ENCODE measurements at regions not wholly inside any gene's neighbourhood (a gene's known extent, or its start where the extent isn't known, plus 50 kb on each side); places are given as distances from the start of the nearest gene placed in this dataset.

DNA sequence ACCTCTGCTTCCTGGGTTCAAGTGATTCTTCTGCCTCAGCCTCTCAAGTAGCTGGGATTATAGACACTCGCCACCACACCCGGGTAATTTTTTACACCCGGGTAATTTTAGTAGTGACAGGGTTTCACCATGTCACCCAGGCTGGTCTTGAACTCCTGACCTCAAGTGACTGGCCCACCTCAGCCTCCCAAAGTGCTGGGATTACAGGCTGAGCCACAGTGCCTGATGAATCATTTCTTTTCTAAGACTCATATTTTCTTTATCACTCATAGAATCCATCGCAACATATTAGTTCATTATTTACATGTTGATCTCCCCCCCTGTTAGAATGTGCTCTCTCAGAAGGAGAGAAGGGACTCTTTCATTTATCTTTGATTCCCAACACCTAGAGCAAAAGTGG, 109.5 kb upstream of the PTPRG start:
- Histone ChIP-seq H3K4me1 (peaks cover 0 to 3% (median 0%) of the 10 kb centered on the region in 4 donors), H3K9me3 (no peaks in the 10 kb centered on the region), H3K36me3 (no peaks in the 10 kb centered on the region), H3K27me3 (no peaks in the 10 kb centered on the region), H3K27ac (no peak overlapping the region), H3K4me3 (no peak overlapping the region)
- no peak for DNase-seq
- no peak for ATAC-seq (ENCODE audit: low FRiP score in 2 of 2)
- 79 to 87% methylated on average over 4 of the region's 4 CpGs for WGBS, 2 donors
- TF ChIP-seq POLR2A (IDR thresholded peaks at IDR 0.05) (no peak), POLR2AphosphoS5 (IDR thresholded peaks at IDR 0.05) (no peak), EP300 (IDR thresholded peaks at IDR 0.05) (no peak)
- TF ChIP-seq, protein P1, sequence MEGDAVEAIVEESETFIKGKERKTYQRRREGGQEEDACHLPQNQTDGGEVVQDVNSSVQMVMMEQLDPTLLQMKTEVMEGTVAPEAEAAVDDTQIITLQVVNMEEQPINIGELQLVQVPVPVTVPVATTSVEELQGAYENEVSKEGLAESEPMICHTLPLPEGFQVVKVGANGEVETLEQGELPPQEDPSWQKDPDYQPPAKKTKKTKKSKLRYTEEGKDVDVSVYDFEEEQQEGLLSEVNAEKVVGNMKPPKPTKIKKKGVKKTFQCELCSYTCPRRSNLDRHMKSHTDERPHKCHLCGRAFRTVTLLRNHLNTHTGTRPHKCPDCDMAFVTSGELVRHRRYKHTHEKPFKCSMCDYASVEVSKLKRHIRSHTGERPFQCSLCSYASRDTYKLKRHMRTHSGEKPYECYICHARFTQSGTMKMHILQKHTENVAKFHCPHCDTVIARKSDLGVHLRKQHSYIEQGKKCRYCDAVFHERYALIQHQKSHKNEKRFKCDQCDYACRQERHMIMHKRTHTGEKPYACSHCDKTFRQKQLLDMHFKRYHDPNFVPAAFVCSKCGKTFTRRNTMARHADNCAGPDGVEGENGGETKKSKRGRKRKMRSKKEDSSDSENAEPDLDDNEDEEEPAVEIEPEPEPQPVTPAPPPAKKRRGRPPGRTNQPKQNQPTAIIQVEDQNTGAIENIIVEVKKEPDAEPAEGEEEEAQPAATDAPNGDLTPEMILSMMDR (IDR thresholded peaks at IDR 0.05) = no peak

DNA sequence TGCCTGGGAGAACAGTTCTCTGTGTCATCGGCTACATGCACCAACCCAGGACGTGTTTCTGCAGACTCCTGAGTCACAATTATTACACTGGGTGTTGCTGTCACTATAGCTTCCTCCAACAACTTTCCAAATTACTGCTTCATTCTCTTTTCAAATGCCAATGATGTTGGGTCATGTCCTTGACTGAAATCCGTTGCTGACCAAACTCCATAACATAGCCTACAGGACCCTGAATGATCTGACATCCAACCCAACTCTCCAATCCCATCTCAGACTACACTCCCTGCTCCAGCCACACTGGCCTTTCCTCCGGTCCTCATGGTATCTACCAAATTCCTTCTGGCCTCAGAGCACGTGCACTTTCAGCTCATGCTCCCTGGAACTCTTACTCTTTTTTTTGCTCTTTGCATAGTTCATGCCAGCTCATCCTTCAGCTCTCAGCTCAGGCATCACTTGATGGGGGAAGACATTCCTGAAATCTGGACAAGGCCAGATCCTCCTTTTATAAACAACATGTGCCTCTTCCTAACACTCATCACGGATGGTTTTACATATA, 108.8 kb upstream of the PTPRG start:
- no peaks in the 10 kb centered on the region for H3K27me3 ChIP-seq
- TF ChIP-seq EP300 (IDR thresholded peaks at IDR 0.05) (no peak), POLR2A (IDR thresholded peaks at IDR 0.05) (no peak), POLR2AphosphoS5 (IDR thresholded peaks at IDR 0.05) (no peak)
- TF ChIP-seq, protein P1 (IDR thresholded peaks at IDR 0.05) = no peak
- ATAC-seq (ENCODE audit: low FRiP score in 2 of 2) = no peak
- no peaks in the 10 kb centered on the region for H3K9me3 ChIP-seq
- H3K36me3 ChIP-seq = no peaks in the 10 kb centered on the region
- no peak for DNase-seq
- H3K4me1 ChIP-seq = peaks cover 0 to 3% (median 0%) of the 10 kb centered on the region in 4 donors
- WGBS, 2 donors = 86 to 89% methylated on average over 6 of the region's 6 CpGs
- no peak overlapping the region for H3K4me3 ChIP-seq
- H3K27ac ChIP-seq = no peak overlapping the region

DNA sequence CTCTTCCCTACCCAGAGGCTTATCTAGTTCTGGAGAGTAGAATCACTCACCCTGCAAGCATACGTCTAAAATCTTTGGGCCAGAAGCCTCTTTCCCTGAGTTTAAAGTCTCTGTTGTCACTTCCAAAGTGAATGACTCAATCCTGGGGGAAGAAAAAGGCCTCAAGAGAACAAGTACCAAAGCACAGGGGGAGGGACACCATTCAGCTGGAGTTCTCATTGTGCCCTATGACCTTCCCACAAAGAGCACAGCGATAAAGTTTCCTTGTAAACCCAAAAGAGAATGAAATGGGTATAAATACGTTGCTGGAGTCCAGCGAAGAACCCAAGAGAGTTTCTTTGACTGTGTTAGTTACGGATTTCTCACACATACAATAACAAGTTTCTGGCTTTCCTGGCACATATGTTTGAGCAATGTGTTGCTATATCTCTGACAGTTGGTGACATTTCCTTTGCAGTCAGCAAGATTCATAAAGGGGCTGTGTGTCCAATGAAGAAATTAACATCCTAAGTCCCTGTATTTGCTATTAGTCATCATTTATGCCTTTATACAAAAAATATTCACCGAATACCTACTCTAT, 107.3 kb upstream of the PTPRG start:
- Histone ChIP-seq H3K27me3 (no peaks in the 10 kb centered on the region), H3K4me1 (peaks cover 0 to 3% (median 0%) of the 10 kb centered on the region in 4 donors), H3K9me3 (no peaks in the 10 kb centered on the region), H3K36me3 (no peaks in the 10 kb centered on the region), H3K4me3 (no peak overlapping the region), H3K27ac (no peak overlapping the region)
- ATAC-seq (ENCODE audit: low FRiP score in 2 of 2) (no peak), DNase-seq (no peak)
- 78 to 80% methylated on average over 5 to 6 of the region's 6 CpGs for WGBS, 2 donors
- TF ChIP-seq EP300 (IDR thresholded peaks at IDR 0.05) (no peak), POLR2A (IDR thresholded peaks at IDR 0.05) (no peak), POLR2AphosphoS5 (IDR thresholded peaks at IDR 0.05) (no peak)
- TF ChIP-seq, protein P1 (IDR thresholded peaks at IDR 0.05) = no peak

DNA sequence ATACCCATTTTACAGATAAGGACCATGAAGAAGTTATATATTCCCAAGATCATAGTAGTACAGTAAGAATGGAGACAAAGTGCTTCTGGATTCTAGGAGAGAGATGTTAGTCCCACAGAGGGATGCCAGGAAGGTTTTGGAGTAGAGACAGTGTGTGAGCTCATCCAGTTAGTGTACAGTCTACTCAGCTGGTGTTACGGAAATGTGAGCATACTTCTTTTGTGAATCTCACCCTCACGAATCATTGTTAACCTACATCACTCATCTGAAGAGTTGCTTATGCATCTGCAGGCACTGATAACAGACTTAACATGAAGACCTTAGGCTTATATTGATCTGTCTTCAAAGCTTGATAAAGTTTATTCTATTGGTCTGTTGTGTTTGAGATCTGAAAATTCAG, 106.6 kb upstream of the PTPRG start:
- no peaks in the 10 kb centered on the region for H3K4me1 ChIP-seq
- H3K36me3 ChIP-seq = no peaks in the 10 kb centered on the region
- no peaks in the 10 kb centered on the region for H3K27me3 ChIP-seq
- ATAC-seq (ENCODE audit: low FRiP score in 2 of 2) = no peak
- no peak overlapping the region for H3K27ac ChIP-seq
- WGBS, 2 donors = 73 to 92% methylated on average over 2 of the region's 2 CpGs
- no peak for TF ChIP-seq POLR2A (IDR thresholded peaks at IDR 0.05)
- TF ChIP-seq EP300 (IDR thresholded peaks at IDR 0.05) = no peak
- no peak for TF ChIP-seq POLR2AphosphoS5 (IDR thresholded peaks at IDR 0.05)
- TF ChIP-seq, protein P1 (IDR thresholded peaks at IDR 0.05) = no peak
- H3K4me3 ChIP-seq = no peak overlapping the region
- no peaks in the 10 kb centered on the region for H3K9me3 ChIP-seq
- DNase-seq = no peak

DNA sequence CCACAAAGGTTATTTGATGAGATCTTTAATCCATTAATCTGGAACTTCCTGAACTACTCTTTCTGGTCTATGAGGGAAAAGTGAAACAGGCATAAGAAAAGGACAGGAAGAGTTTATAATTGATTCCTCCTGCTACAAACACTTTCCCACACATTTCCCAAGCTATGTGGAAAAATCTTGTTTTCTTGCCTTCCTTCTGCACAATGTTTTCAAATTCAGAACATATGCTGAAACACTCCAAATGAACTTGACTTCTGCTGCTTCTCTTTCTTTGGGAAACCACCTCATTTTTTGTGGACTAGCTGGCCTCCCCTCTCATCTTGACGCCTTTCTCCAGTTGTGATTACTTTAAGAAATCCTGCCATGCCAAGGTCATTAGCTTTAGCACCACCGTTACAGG, 100.7 kb upstream of the PTPRG start:
- no peak overlapping the region for H3K27ac ChIP-seq
- no peak for ATAC-seq (ENCODE audit: low FRiP score in 2 of 2)
- WGBS, 2 donors = 71 to 96% methylated on average over 2 of the region's 2 CpGs

More for the DNA sequence above, 100.7 kb upstream of the PTPRG start:
- Histone ChIP-seq H3K27me3 (no peaks in the 10 kb centered on the region), H3K9me3 (no peaks in the 10 kb centered on the region), H3K4me1 (no peaks in the 10 kb centered on the region), H3K36me3 (no peaks in the 10 kb centered on the region), H3K4me3 (no peak overlapping the region)
- TF ChIP-seq POLR2AphosphoS5 (IDR thresholded peaks at IDR 0.05) (no peak), EP300 (IDR thresholded peaks at IDR 0.05) (no peak), POLR2A (IDR thresholded peaks at IDR 0.05) (no peak)
- TF ChIP-seq, protein P1 (IDR thresholded peaks at IDR 0.05) = no peak
- DNase-seq = no peak

Measured in upper lobe of left lung (tissue), 6 donors.